Sigmoid colon (tissue), 4 donors: ENCODE measurements at regions not wholly inside any gene's neighbourhood (a gene's known extent, or its start where the extent isn't known, plus 50 kb on each side); places are given as distances from the start of the nearest gene placed in this dataset.

Experiments used
- EP300 ChIP-seq, 4 donors: sonication (generic); formaldehyde crosslinking; IDR thresholded peaks; one replicate each; pipeline ENCODE4 v1.6.1; 2017; ENCODE audit warnings: antibody characterized with exemption in 4 of 4
- TF ChIP-seq, protein P1 (sequence below), 4 experiments: fragments of 450-650 bp in 3 of 4; fragments of 200-600 bp in 1 of 4; IDR thresholded peaks; one replicate each; pipeline ENCODE4 v1.5.1; 2016 to 2019; ENCODE audit warnings: antibody characterized with exemption in 4 of 4, mild to moderate bottlenecking in 3 of 4, moderate library complexity in 2 of 4

DNA sequence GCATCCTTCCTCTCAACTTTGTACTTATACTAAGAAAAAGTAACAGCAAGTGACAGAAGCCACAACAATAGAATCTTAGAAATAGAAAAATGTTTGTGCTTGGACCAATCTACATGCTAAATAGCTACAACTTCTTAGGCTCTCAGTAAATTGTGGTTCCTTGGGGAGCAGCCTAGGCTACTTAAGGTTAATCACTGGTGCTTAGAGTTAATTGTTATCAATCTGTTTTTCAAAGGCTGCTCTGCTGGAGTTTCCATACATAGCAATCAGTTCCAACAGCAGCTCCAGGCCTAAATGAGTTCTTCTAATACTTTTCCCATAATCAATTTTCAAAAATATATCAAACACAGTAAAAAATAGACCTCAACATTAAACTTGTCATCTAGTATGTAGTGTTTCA lies 571.4 kb downstream of the EPHA7 start:
- TF ChIP-seq, protein P1, sequence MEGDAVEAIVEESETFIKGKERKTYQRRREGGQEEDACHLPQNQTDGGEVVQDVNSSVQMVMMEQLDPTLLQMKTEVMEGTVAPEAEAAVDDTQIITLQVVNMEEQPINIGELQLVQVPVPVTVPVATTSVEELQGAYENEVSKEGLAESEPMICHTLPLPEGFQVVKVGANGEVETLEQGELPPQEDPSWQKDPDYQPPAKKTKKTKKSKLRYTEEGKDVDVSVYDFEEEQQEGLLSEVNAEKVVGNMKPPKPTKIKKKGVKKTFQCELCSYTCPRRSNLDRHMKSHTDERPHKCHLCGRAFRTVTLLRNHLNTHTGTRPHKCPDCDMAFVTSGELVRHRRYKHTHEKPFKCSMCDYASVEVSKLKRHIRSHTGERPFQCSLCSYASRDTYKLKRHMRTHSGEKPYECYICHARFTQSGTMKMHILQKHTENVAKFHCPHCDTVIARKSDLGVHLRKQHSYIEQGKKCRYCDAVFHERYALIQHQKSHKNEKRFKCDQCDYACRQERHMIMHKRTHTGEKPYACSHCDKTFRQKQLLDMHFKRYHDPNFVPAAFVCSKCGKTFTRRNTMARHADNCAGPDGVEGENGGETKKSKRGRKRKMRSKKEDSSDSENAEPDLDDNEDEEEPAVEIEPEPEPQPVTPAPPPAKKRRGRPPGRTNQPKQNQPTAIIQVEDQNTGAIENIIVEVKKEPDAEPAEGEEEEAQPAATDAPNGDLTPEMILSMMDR (IDR thresholded peaks at IDR 0.05): no peak
- TF ChIP-seq EP300 (IDR thresholded peaks at IDR 0.05): no peak
